ENCODE measurements at regions not wholly inside any gene's neighbourhood (a gene's known extent, or its start where the extent isn't known, plus 50 kb on each side); places are given as distances from the start of the nearest gene placed in this dataset.
"Not testable (repeated sequence)": the region's sequence is repeated elsewhere in the genome, so short reads cannot be mapped to it uniquely, and the experiment has no call there.

DNA sequence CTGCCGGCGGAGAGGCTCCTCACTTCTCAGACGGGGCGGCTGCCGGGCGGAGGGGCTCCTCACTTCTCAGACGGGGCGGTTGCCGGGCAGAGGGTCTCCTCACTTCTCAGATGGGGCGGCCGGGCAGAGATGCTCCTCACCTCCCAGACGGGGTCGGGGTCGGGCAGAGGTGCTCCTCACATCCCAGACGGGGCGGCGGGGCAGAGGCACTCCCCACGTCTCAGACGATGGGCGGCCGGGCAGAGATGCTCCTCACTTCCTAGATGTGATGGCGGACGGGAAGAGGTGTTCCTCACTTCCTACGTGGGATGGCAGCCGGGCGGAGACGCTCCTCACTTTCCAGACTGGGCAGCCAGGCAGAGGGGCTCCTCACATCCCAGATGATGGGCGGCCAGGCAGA is 126.5 kb upstream of the PTPRG start:
- not testable (repeated sequence) for TF ChIP-seq CTCF (conservative IDR thresholded peaks at IDR 0.05; ENCODE audit: low read length); EZH2phosphoT487 (IDR thresholded peaks at IDR 0.05; ENCODE audit: borderline replicate concordance, low read depth, low read length)
